Fibroblast of lung (primary cell): ENCODE measurements at regions not wholly inside any gene's neighbourhood (a gene's known extent, or its start where the extent isn't known, plus 50 kb on each side); places are given as distances from the start of the nearest gene placed in this dataset.

Source experiments
- EZH2 ChIP-seq: IDR thresholded peaks from 2 replicates; pipeline ENCODE4 v1.5.1; 2012; ENCODE audit warnings: low read length, control low read depth, mild to moderate bottlenecking; ENCODE audit errors: missing control alignments
- TF ChIP-seq, protein P1 (sequence below), 2 donors: IDR thresholded peaks in 1 of 2; conservative IDR thresholded peaks in 1 of 2; 1 replicate in 1 of 2; 2 replicates in 1 of 2; pipeline ENCODE4 v1.5.1; 2011 to 2012; ENCODE audit warnings: low read length in 2 of 2, control low read depth in 1 of 2, inconsistent platforms in 1 of 2, low read depth in 1 of 2, mild to moderate bottlenecking in 1 of 2

DNA sequence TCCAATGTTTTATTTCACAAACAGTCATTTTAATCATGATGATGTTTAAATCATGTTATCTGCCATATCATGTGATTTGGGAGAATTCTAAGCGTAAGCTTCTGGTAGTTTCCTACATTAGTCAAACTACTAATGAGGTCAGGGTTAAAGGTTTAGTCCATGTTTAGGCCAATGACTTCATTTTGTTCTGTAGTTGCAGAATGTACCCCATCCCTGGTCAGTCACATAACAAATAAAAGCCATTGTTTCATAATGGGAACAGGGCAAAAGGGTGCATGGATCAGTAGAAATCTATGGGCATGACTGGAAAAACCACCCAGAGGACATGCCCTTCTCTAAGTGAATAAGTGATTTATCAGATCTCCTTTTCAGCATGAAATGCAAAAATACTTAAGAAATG, 138.4 kb upstream of the ABCB5 start:
- no peak for TF ChIP-seq EZH2
- TF ChIP-seq, protein P1, sequence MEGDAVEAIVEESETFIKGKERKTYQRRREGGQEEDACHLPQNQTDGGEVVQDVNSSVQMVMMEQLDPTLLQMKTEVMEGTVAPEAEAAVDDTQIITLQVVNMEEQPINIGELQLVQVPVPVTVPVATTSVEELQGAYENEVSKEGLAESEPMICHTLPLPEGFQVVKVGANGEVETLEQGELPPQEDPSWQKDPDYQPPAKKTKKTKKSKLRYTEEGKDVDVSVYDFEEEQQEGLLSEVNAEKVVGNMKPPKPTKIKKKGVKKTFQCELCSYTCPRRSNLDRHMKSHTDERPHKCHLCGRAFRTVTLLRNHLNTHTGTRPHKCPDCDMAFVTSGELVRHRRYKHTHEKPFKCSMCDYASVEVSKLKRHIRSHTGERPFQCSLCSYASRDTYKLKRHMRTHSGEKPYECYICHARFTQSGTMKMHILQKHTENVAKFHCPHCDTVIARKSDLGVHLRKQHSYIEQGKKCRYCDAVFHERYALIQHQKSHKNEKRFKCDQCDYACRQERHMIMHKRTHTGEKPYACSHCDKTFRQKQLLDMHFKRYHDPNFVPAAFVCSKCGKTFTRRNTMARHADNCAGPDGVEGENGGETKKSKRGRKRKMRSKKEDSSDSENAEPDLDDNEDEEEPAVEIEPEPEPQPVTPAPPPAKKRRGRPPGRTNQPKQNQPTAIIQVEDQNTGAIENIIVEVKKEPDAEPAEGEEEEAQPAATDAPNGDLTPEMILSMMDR (conservative IDR thresholded peaks at IDR 0.05 in 1 of 2, IDR thresholded peaks at IDR 0.05 in 1 of 2; ENCODE audit: low read depth in 1 of 2, low read length in 2 of 2) = no peak
